ENCODE measurements at regions not wholly inside any gene's neighbourhood (a gene's known extent, or its start where the extent isn't known, plus 50 kb on each side); places are given as distances from the start of the nearest gene placed in this dataset.

GRCh38 chr22:47739291-47740015, 977.0 kb downstream of the TBC1D22A start:
- FAIRE-seq: no peak

- no peak for FAIRE-seq
These were observed 976.1 kb downstream of the TBC1D22A start for GRCh38 chr22:47738472-47739013.

GRCh38 chr22:47736186-47737034, 974.0 kb downstream of the TBC1D22A start:
- FAIRE-seq: no peak

GRCh38 chr22:47734511-47734910, 972.1 kb downstream of the TBC1D22A start:
- FAIRE-seq: no peak

GRCh38 chr22:47727641-47728040, 965.2 kb downstream of the TBC1D22A start:
- no peak for FAIRE-seq

GRCh38 chr22:47724751-47725150, 962.3 kb downstream of the TBC1D22A start:
- no peak for FAIRE-seq

- no peak for FAIRE-seq
These were observed 961.6 kb downstream of the TBC1D22A start for GRCh38 chr22:47724030-47724429.

GRCh38 chr22:47718337-47718736, 955.9 kb downstream of the TBC1D22A start:
- no peak for FAIRE-seq

- no peak for FAIRE-seq
These were observed 954.6 kb downstream of the TBC1D22A start for GRCh38 chr22:47716890-47717615.

- FAIRE-seq: no peak
These were observed 953.6 kb downstream of the TBC1D22A start for GRCh38 chr22:47715866-47716578.

GRCh38 chr22:47713941-47714340, 951.5 kb downstream of the TBC1D22A start:
- FAIRE-seq: no peak

- no peak for FAIRE-seq
These were observed 947.7 kb downstream of the TBC1D22A start for GRCh38 chr22:47710135-47710534.

GRCh38 chr22:47705350-47705749, 942.9 kb downstream of the TBC1D22A start:
- no peak for FAIRE-seq

GRCh38 chr22:47698906-47699305, 936.5 kb downstream of the TBC1D22A start:
- FAIRE-seq: no peak

- FAIRE-seq: no peak
These were observed 935.4 kb downstream of the TBC1D22A start for GRCh38 chr22:47697861-47698260.

GRCh38 chr22:47696776-47697175, 934.3 kb downstream of the TBC1D22A start:
- FAIRE-seq: no peak

- FAIRE-seq: no peak
These were observed 932.7 kb downstream of the TBC1D22A start for GRCh38 chr22:47695176-47695575.

GRCh38 chr22:47694536-47695130, 932.2 kb downstream of the TBC1D22A start:
- no peak for FAIRE-seq

- no peak for FAIRE-seq
These were observed 931.2 kb downstream of the TBC1D22A start for GRCh38 chr22:47693606-47694005.

GRCh38 chr22:47692811-47693210, 930.4 kb downstream of the TBC1D22A start:
- FAIRE-seq: no peak

GRCh38 chr22:47691152-47691895, 928.9 kb downstream of the TBC1D22A start:
- no peak for FAIRE-seq
